HFF-Myc (cell line): ENCODE measurements at regions not wholly inside any gene's neighbourhood (a gene's known extent, or its start where the extent isn't known, plus 50 kb on each side); places are given as distances from the start of the nearest gene placed in this dataset.
"Not testable (repeated sequence)": the region's sequence is repeated elsewhere in the genome, so short reads cannot be mapped to it uniquely, and the experiment has no call there.

Experiments
- DNase-seq: peaks from one replicate; pipeline ENCODE4 v3.0.0-alpha.2; 2011; ENCODE audit warnings: low read depth; ENCODE audit errors: extremely low read depth
- H3K4me3 ChIP-seq: replicated peaks from 2 replicates; pipeline ENCODE4 v1.5.1; 2011; ENCODE audit warnings: low read depth, mild to moderate bottlenecking, control low read depth, low read length
- CTCF ChIP-seq: IDR thresholded peaks from 2 replicates; pipeline ENCODE4 v1.5.1; 2012; ENCODE audit warnings: mild to moderate bottlenecking, low read depth, low read length, control low read depth; ENCODE audit errors: missing control alignments

- DNase-seq = not testable (repeated sequence)
Observed at GRCh38 chr12:64552510-64552909, 57.8 kb upstream of the RASSF3 start.

GRCh38 chr12:64553689-64554088 is 56.6 kb upstream of the RASSF3 start:
- not testable (repeated sequence) for H3K4me3 ChIP-seq, DNase-seq

More at GRCh38 chr12:64552510-64552909, 57.8 kb upstream of the RASSF3 start:
- H3K4me3 ChIP-seq = not testable (repeated sequence)

- no peak for TF ChIP-seq CTCF
- DNase-seq = no peak
- no peak overlapping the region for H3K4me3 ChIP-seq
Observed at GRCh38 chr12:64556231-64556630, 54.1 kb upstream of the RASSF3 start.

GRCh38 chr12:64558754-64559153 is 51.5 kb upstream of the RASSF3 start:
- no peak for DNase-seq
- no peak overlapping the region for H3K4me3 ChIP-seq

GRCh38 chr12:64560396-64561301 is 49.6 kb upstream of the RASSF3 start:
- DNase-seq = peak; percentile 93
- TF ChIP-seq CTCF = no peak
- no peak overlapping the region for H3K4me3 ChIP-seq

More at GRCh38 chr12:64558754-64559153, 51.5 kb upstream of the RASSF3 start:
- TF ChIP-seq CTCF = no peak
